ENCODE measurements at regions not wholly inside any gene's neighbourhood (a gene's known extent, or its start where the extent isn't known, plus 50 kb on each side); places are given as distances from the start of the nearest gene placed in this dataset.
"Not testable (repeated sequence)": the region's sequence is repeated elsewhere in the genome, so short reads cannot be mapped to it uniquely, and the experiment has no call there.

GRCh38 chr2:217010173-217010572 lies 150.3 kb upstream of the TNP1 start:
- DNase-seq, result no peak

GRCh38 chr2:217008794-217009193 lies 148.9 kb upstream of the TNP1 start:
- no peak for DNase-seq

GRCh38 chr2:217006217-217006616 lies 146.4 kb upstream of the TNP1 start:
- no peak for DNase-seq

- no peak for DNase-seq
These were observed 144.8 kb upstream of the TNP1 start for GRCh38 chr2:217004656-217005055.

- DNase-seq, result no peak
These were observed 141.9 kb upstream of the TNP1 start for GRCh38 chr2:217001740-217002139.

GRCh38 chr2:217000406-217000805 lies 140.5 kb upstream of the TNP1 start:
- no peak for DNase-seq

- DNase-seq, result no peak
These were observed 136.5 kb upstream of the TNP1 start for GRCh38 chr2:216996279-216996845.

- no peak for DNase-seq
These were observed 134.5 kb upstream of the TNP1 start for GRCh38 chr2:216994353-216994854.

GRCh38 chr2:216992056-216992675 lies 132.3 kb upstream of the TNP1 start:
- DNase-seq, result peak; percentile 27

GRCh38 chr2:216991563-216991962 lies 131.7 kb upstream of the TNP1 start:
- peak; percentile 36 for DNase-seq

- DNase-seq, result no peak
These were observed 129.7 kb upstream of the TNP1 start for GRCh38 chr2:216989340-216990129.

- no peak for DNase-seq
These were observed 127.5 kb upstream of the TNP1 start for GRCh38 chr2:216987252-216987821.

- DNase-seq, result peak; percentile 87
These were observed 125.8 kb upstream of the TNP1 start for GRCh38 chr2:216985658-216986141.

GRCh38 chr2:216984937-216985336 lies 125.1 kb upstream of the TNP1 start:
- DNase-seq, result no peak

GRCh38 chr2:216981951-216982350 lies 122.1 kb upstream of the TNP1 start:
- DNase-seq, result peak; percentile 48

- DNase-seq, result not testable (repeated sequence)
These were observed 120.6 kb upstream of the TNP1 start for GRCh38 chr2:216980510-216980909.

- DNase-seq, result no peak
These were observed 114.7 kb upstream of the TNP1 start for GRCh38 chr2:216974321-216975302.

GRCh38 chr2:216971593-216971992 lies 111.7 kb upstream of the TNP1 start:
- no peak for DNase-seq

- DNase-seq, result no peak
These were observed 110.6 kb upstream of the TNP1 start for GRCh38 chr2:216970359-216970915.

- no peak for DNase-seq
These were observed 108.0 kb upstream of the TNP1 start for GRCh38 chr2:216967889-216968288.

GRCh38 chr2:216960671-216961268 lies 100.9 kb upstream of the TNP1 start:
- DNase-seq, result peak; percentile 15

All from DMS79 treated with DMSO at 0.1 percent for 48 hours (cell line).